HEK293T (cell line): ENCODE measurements at regions not wholly inside any gene's neighbourhood (a gene's known extent, or its start where the extent isn't known, plus 50 kb on each side); places are given as distances from the start of the nearest gene placed in this dataset.

Source experiments
- CTCF ChIA-PET: fragments of 350-600 bp; formaldehyde crosslinking; extraction: SDS; loops from one replicate; lab custom pipeline; 2021; ENCODE audit warnings: antibody characterized with exemption, inconsistent platforms; lab: Yijun Ruan, JAX
- POLR2A ChIA-PET: fragments of 350-600 bp; formaldehyde crosslinking; extraction: SDS; loops from one replicate; lab custom pipeline; 2020; ENCODE audit warnings: antibody characterized with exemption, inconsistent platforms; lab: Yijun Ruan, JAX
- DNase-seq: peaks from one replicate; pipeline ENCODE4 v3.0.0; 2012; ENCODE audit warnings: mixed read lengths; ENCODE audit errors: extremely low spot score
- ARNT ChIP-seq: fragments of 450-650 bp; IDR thresholded peaks from 2 replicates; pipeline ENCODE4 v1.6.1; 2017; ENCODE audit warnings: mild to moderate bottlenecking
- BHLHE40 ChIP-seq: fragments of 450-650 bp; IDR thresholded peaks from 2 replicates; pipeline ENCODE4 v1.6.1; 2016; ENCODE audit warnings: mild to moderate bottlenecking, moderate library complexity, borderline replicate concordance
- CTBP1 ChIP-seq: fragments of 450-650 bp; IDR thresholded peaks from 2 replicates; pipeline ENCODE4 v1.6.1; 2016; ENCODE audit warnings: borderline replicate concordance
- ELF4 ChIP-seq: fragments of 450-650 bp; IDR thresholded peaks from 2 replicates; pipeline ENCODE4 v1.6.1; 2017; ENCODE audit warnings: antibody characterized with exemption
- FOXA1 ChIP-seq: fragments of 450-650 bp; IDR thresholded peaks from 2 replicates; pipeline ENCODE4 v1.6.1; 2016; ENCODE audit warnings: mild to moderate bottlenecking
- FOXK2 ChIP-seq: fragments of 450-650 bp; IDR thresholded peaks from 2 replicates; pipeline ENCODE4 v1.6.1; 2016; ENCODE audit warnings: mild to moderate bottlenecking
- FOXM1 ChIP-seq: fragments of 450-650 bp; IDR thresholded peaks from 2 replicates; pipeline ENCODE4 v1.6.1; 2017; ENCODE audit warnings: mild to moderate bottlenecking, borderline replicate concordance
- HDGF ChIP-seq: fragments of 450-650 bp; IDR thresholded peaks from 2 replicates; pipeline ENCODE4 v1.6.1; 2017; ENCODE audit warnings: antibody characterized with exemption, borderline replicate concordance
- L3MBTL2 ChIP-seq: fragments of 450-650 bp; conservative IDR thresholded peaks from 2 replicates; pipeline ENCODE4 v1.6.1; 2016; ENCODE audit warnings: mild to moderate bottlenecking
- LEF1 ChIP-seq: fragments of 450-650 bp; IDR thresholded peaks from 2 replicates; pipeline ENCODE4 v1.6.1; 2017; ENCODE audit warnings: mild to moderate bottlenecking, borderline replicate concordance
- NFRKB ChIP-seq: fragments of 450-650 bp; IDR thresholded peaks from 2 replicates; pipeline ENCODE4 v1.6.1; 2016; ENCODE audit warnings: mild to moderate bottlenecking, moderate library complexity
- SP1 ChIP-seq: fragments of 450-650 bp; IDR thresholded peaks from 2 replicates; pipeline ENCODE4 v1.6.1; 2017
- SUZ12 ChIP-seq: fragments of 450-650 bp; IDR thresholded peaks from 2 replicates; pipeline ENCODE4 v1.6.1; 2016; ENCODE audit warnings: mild to moderate bottlenecking
- TARDBP ChIP-seq: fragments of 450-650 bp; IDR thresholded peaks from 2 replicates; pipeline ENCODE4 v1.6.1; 2016
- ZNF384 ChIP-seq: fragments of 450-650 bp; IDR thresholded peaks from 2 replicates; pipeline ENCODE4 v1.6.1; 2016
- TF ChIP-seq, protein P1 (sequence below): fragments of 450-650 bp; IDR thresholded peaks from 2 replicates; pipeline ENCODE4 v1.6.1; 2016

DNA sequence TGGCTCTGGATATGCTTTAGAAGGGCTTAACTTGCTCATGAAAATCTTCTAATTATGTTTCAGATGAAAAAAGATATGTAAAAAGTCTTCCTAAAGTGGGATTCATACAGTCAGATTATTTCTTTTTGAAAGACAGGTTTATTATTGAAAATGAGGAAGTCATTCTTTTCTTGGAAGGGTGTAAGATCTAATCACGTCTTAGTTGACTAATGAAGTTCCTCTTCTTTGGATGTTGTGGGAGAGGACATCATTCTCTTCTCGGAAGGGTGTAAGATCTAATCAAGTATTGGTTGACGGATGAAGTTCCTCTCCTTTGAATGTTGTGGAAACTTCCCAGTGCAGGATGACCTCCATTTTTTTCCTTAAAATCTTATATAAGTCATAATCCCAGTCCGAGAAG, 74.9 kb downstream of the ALG10 start:
- ChIA-PET POLR2A (no interaction called here), CTCF (no interaction called here)
- TF ChIP-seq CTBP1, result no peak
- no peak for TF ChIP-seq FOXK2
- TF ChIP-seq SUZ12, result no peak
- TF ChIP-seq SP1, result no peak
- no peak for TF ChIP-seq TARDBP
- TF ChIP-seq FOXA1, result no peak
- TF ChIP-seq ELF4, result no peak
- TF ChIP-seq ZNF384, result no peak
- TF ChIP-seq ARNT, result no peak
- no peak for TF ChIP-seq BHLHE40
- no peak for DNase-seq

DNA sequence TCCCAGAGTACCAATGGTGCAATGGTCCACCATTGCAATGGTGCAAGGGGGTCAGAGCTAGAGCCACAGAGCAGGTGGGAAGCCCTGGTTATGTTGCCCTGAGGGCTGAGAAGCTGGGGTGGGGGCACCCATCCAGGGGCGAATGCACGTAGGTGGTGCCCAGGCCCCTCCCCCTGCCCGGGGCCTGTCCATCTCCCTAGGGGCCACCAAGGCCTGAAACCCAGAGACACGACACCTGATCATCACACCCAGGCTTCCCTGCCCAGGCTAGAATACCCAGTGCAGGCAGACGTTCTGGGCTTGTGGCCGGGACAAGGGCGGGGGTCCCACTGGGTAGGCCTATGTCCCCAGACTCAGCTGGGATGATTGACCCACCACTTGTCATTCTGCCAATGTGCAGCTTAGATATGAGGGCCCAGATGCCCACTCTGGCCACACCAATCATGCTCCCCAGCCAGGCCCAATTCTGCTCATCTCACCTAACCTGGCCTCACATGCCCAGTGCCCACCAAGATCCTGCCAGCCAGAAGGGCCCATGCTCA, 83.2 kb downstream of the ALG10 start:
- DNase-seq, result no peak
- TF ChIP-seq ZNF384 (no peak), LEF1 (no peak), HDGF (no peak), FOXK2 (no peak), TARDBP (no peak), SUZ12 (no peak), L3MBTL2 (no peak), NFRKB (no peak), FOXA1 (no peak), ELF4 (no peak), CTBP1 (no peak)
- TF ChIP-seq, protein P1, sequence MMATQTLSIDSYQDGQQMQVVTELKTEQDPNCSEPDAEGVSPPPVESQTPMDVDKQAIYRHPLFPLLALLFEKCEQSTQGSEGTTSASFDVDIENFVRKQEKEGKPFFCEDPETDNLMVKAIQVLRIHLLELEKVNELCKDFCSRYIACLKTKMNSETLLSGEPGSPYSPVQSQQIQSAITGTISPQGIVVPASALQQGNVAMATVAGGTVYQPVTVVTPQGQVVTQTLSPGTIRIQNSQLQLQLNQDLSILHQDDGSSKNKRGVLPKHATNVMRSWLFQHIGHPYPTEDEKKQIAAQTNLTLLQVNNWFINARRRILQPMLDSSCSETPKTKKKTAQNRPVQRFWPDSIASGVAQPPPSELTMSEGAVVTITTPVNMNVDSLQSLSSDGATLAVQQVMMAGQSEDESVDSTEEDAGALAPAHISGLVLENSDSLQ, result no peak
- ChIA-PET CTCF (no interaction called here), POLR2A (no interaction called here)

DNA sequence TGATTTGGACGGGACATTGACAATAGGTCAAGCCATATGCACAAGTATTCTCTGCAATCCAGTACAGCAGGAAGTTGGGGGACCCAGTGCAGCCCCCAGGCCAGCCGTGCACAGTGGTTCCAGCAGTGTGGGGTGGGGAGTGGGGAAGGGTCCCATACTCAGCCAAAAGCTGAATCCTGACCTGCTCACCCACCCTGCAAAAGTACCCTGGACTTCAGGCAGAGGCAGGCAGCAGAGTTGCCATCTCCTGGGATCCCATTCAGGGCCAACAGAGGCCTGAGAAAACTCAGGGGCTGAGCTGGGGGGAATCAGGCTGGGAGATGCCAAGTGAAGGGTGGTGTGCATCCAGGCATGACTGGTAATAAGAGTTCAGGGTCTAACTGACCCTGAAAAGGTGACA, 83.9 kb downstream of the ALG10 start:
- TF ChIP-seq ZNF384 (no peak), ELF4 (no peak), HDGF (no peak), FOXA1 (no peak), BHLHE40 (no peak), L3MBTL2 (no peak), SP1 (no peak)
- ChIA-PET POLR2A (no interaction called here), CTCF (no interaction called here)
- no peak for DNase-seq

DNA sequence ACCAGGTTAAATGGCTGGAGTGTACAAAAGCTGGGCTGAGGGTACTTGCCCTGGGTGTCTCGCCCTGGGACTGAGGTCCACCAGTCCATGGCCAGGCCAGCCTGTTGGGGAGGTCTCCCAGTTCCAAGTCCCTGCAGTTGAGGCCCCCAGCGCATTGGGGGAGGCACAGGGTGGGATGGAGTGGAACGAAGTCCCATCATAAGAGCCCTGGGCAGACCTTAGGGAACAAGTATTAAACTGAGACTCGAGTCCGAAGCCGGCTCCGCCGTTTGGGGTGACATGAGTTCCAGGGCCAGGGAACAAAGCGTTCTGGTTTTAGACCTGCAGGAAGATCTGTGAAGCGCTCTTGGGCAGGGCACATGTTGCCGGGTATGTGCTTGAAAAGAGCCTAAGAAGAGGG, 84.7 kb downstream of the ALG10 start:
- CTCF ChIA-PET, result no interaction called here

DNA sequence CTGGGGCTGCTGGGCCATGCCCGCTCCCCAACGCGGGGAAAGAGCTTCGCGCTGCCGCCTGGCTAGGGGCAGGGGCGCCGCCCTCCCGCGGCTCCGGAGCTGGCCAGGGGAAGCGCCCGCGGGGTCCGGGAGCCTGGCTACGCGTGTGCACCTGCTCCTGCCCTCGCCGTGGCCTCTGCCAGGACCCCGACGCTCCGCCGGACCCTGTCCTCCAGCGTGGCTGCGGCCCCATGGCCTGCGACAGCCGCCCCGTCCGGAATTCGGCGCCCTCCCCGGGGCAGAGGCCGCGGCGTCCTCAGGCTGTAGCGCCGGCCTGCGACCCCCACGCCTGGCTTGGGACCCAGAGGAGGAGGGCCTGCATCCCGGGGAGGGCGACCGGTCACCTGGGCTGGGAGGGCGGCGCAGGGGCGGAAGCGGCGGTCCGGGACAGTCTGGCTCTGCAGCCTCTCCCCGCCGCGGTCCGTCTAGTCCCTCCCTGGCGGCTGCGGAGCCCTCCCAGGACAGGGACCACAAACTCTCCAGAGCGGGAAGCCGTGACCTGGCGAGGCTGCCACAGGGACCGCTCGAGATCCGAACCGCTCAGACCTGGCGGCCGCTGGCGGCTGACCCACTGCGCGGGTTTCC, 85.6 kb downstream of the ALG10 start:
- POLR2A ChIA-PET, result no interaction called here
- DNase-seq, result no peak
- TF ChIP-seq LEF1, result no peak
- TF ChIP-seq L3MBTL2, result no peak
- TF ChIP-seq ARNT, result no peak
- no peak for TF ChIP-seq TARDBP
- no peak for TF ChIP-seq BHLHE40
- no peak for TF ChIP-seq ZNF384
- TF ChIP-seq FOXM1, result no peak
- no peak for TF ChIP-seq NFRKB

More for the DNA sequence above, 84.7 kb downstream of the ALG10 start:
- DNase-seq, result no peak
- POLR2A ChIA-PET, result no interaction called here
- TF ChIP-seq ARNT, result no peak
- TF ChIP-seq L3MBTL2, result no peak
- no peak for TF ChIP-seq BHLHE40
- TF ChIP-seq HDGF, result no peak
- no peak for TF ChIP-seq CTBP1
- TF ChIP-seq ELF4, result no peak
- TF ChIP-seq NFRKB, result no peak
- no peak for TF ChIP-seq LEF1
- TF ChIP-seq FOXM1, result no peak
- TF ChIP-seq, protein P1, result no peak
- no peak for TF ChIP-seq ZNF384
- no peak for TF ChIP-seq FOXA1

DNA sequence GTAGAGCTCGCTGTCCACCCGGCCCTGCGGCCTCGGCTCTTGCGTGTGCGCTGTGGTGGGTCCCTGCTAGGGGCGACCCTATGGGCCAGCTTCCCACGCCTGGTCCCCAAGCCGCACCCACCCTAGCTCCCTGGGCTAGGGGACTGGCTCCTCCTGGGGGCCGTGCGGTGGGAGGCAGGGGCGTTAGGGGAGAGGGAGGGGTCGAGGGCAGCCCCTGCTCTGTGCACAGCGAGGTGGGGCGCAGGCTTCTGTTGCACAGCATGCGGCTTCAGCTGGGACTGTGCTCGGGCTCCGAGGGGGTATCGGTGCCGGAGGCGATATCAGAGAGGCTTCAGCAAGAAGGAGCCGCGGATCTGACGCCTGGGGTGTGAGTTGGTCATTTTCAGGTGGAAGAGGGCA, 86.1 kb downstream of the ALG10 start:
- TF ChIP-seq TARDBP, result no peak
- no peak for TF ChIP-seq NFRKB
- TF ChIP-seq, protein P1, result no peak
- no peak for TF ChIP-seq L3MBTL2
- TF ChIP-seq BHLHE40, result no peak
- TF ChIP-seq ARNT, result no peak
- ChIA-PET CTCF (no interaction called here), POLR2A (no interaction called here)
- DNase-seq, result no peak

More for the DNA sequence above, 85.6 kb downstream of the ALG10 start:
- CTCF ChIA-PET, result no interaction called here

DNA sequence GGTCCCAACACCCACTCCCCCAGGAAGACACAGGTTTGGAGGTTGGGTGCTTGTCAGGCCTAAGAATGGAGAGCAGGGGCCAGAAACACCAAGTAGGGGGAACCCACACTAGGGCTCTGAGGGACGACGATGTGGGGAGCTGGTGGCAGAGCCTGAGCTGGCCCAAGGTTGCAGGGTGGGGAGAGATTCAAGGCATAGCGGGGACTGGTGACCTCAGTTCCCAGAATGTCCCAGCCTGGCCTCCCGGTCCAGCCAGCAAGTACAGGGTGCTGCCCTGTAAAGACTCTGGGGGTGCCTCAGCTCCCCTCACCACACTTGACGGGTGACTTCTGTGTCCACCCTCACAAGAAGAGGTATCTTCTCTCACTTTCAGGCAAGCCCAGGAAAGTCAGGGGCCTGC, 86.7 kb downstream of the ALG10 start:
- no peak for DNase-seq
- TF ChIP-seq SP1, result no peak
- TF ChIP-seq FOXA1, result no peak
- no peak for TF ChIP-seq L3MBTL2
- no peak for TF ChIP-seq SUZ12
- no peak for TF ChIP-seq ARNT
- POLR2A ChIA-PET, result no interaction called here
- CTCF ChIA-PET, result no interaction called here
